GM12864 (cell line): ENCODE measurements at regions not wholly inside any gene's neighbourhood (a gene's known extent, or its start where the extent isn't known, plus 50 kb on each side); places are given as distances from the start of the nearest gene placed in this dataset.

ENCODE experiments used
- DNase-seq: peaks from one replicate; pipeline ENCODE4 v3.0.0-alpha.2; 2011; ENCODE audit warnings: low read depth
- H3K4me3 ChIP-seq: 2 replicates; pipeline ENCODE4 v1.5.1; 2011; ENCODE audit warnings: mild to moderate bottlenecking, low read depth, low read length, control low read depth
- CTCF ChIP-seq: IDR thresholded peaks from 2 replicates; pipeline ENCODE4 v1.5.1; 2011; ENCODE audit warnings: low read depth, mild to moderate bottlenecking, moderate library complexity, low read length, control low read depth, inconsistent platforms; ENCODE audit errors: missing control alignments

GRCh38 chr17:77311371-77311981 lies 170.7 kb downstream of the SEC14L1 start:
- no peak for DNase-seq
- no peak for TF ChIP-seq CTCF
- H3K4me3 ChIP-seq = no peak overlapping the region

- no peak for TF ChIP-seq CTCF
- no peak overlapping the region for H3K4me3 ChIP-seq
- DNase-seq = no peak
These were observed 171.4 kb downstream of the SEC14L1 start for GRCh38 chr17:77312061-77312701.

GRCh38 chr17:77312786-77313599 lies 172.2 kb downstream of the SEC14L1 start:
- no peak overlapping the region for H3K4me3 ChIP-seq
- TF ChIP-seq CTCF = no peak
- DNase-seq = no peak

- DNase-seq = no peak
- TF ChIP-seq CTCF = no peak
These were observed 173.1 kb downstream of the SEC14L1 start for GRCh38 chr17:77313831-77314230.

GRCh38 chr17:77314601-77315000 lies 173.8 kb downstream of the SEC14L1 start:
- TF ChIP-seq CTCF = no peak
- no peak for DNase-seq

More at GRCh38 chr17:77313831-77314230, 173.1 kb downstream of the SEC14L1 start:
- H3K4me3 ChIP-seq = no peak overlapping the region

GRCh38 chr17:77315010-77315409 lies 174.2 kb downstream of the SEC14L1 start:
- no peak overlapping the region for H3K4me3 ChIP-seq
- no peak for TF ChIP-seq CTCF
- DNase-seq = no peak

More at GRCh38 chr17:77314601-77315000, 173.8 kb downstream of the SEC14L1 start:
- H3K4me3 ChIP-seq = no peak overlapping the region
